ENCODE measurements at regions not wholly inside any gene's neighbourhood (a gene's known extent, or its start where the extent isn't known, plus 50 kb on each side); places are given as distances from the start of the nearest gene placed in this dataset.
A peak's percentile ranks its signal among the peaks of the same experiment; 100 is the strongest.
"Not testable (repeated sequence)": the region's sequence is repeated elsewhere in the genome, so short reads cannot be mapped to it uniquely, and the experiment has no call there.

DNA sequence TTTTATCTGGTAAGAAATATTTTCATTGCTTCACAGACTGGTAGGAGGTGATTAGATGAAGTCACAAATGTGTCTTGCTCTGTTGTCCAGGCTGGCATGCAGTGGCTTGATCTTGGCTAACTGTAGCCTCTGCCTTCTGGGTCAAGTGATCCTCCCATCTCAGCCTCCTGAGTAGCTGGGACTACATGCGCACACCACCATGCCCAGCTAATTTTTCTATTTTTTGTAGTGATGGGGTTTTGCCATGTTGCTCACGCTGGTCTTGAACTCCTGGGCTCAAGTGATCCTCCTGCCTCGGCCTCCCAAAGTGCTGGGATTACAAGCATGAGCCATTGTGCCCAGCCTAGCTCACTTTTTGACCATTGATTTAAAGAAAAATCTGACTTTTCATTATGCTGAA, 257.9 kb downstream of the GOLGA6L6 start:
- H3K27ac Mint-ChIP-seq, result not testable (repeated sequence)

DNA sequence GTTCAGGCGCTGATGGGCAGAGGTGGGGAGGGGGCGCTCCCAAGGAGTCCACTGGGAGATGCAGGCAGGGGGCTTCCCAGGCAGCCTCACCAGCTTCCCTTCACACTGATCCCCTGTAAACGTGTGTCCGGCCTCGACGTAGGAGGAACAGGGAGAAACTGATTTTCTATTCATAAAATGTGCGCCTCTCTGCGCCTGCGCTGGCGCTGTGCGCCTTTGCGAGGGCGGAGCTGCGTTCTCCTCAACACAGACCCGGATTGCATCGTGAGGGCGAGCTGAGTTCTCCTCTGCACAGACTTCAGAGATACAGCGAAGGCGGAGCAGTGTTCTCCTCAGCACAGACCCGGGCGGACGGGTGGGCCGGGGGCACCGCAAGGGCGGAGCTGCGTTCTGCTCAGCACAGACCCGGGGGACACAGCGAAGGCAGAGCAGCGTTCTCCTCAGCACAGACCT, 259.1 kb downstream of the GOLGA6L6 start:
- POLR2A ChIA-PET, result not testable (repeated sequence)

More for the DNA sequence above, 257.9 kb downstream of the GOLGA6L6 start:
- ATAC-seq, H3K4me1 Mint-ChIP-seq, H3K4me3 Mint-ChIP-seq, H3K9me3 Mint-ChIP-seq, H3K36me3 Mint-ChIP-seq, POLR2A ChIA-PET, H3K27me3 Mint-ChIP-seq: not testable (repeated sequence)
- peak in 1 of 10 donors; percentile 55 for DNase-seq

DNA sequence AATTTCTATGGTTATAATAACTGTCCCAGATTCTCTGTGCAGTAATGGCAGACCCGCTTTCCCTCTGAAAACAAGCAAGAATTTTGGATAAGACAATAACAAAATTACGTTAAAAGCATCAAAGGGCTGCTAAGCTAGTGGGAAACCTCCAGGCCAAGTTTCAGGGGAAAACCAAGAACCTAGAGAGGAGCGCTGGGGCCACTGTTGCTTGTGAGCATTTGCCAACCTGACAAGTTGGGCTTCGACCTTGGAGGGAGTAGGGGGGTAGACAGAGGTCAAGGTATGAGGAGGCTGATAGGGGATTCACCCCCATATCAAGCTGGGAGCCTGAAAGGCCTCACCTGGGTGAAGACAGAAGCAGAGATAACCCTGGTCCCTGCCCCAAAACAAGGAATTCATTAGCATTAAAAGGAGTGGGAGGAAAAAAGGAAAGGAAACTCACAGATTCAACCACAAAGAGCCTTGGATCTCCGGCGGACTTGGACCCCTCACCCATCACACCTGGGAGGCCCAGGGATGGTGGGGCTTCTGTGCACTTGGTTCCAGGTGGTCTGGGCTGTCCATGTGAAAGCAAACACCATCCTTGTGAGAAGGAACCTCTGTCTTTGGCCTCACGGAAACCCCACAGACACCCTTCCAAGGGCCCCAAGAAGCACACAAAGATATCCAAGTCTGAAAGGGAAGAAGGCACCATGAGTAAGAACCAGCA, 259.9 kb downstream of the GOLGA6L6 start:
- H3K4me1 Mint-ChIP-seq, H3K27me3 Mint-ChIP-seq, H3K36me3 Mint-ChIP-seq, POLR2A ChIA-PET, H3K9me3 Mint-ChIP-seq, H3K4me3 Mint-ChIP-seq, H3K27ac Mint-ChIP-seq, ATAC-seq: not testable (repeated sequence)
- DNase-seq, result peak in 1 of 10 donors; percentile 59

More for the DNA sequence above, 259.1 kb downstream of the GOLGA6L6 start:
- not testable (repeated sequence) for ATAC-seq, H3K4me1 Mint-ChIP-seq, H3K4me3 Mint-ChIP-seq, H3K27ac Mint-ChIP-seq, H3K27me3 Mint-ChIP-seq, H3K9me3 Mint-ChIP-seq, H3K36me3 Mint-ChIP-seq
- DNase-seq, result peak in 1 of 10 donors; percentile 64

DNA sequence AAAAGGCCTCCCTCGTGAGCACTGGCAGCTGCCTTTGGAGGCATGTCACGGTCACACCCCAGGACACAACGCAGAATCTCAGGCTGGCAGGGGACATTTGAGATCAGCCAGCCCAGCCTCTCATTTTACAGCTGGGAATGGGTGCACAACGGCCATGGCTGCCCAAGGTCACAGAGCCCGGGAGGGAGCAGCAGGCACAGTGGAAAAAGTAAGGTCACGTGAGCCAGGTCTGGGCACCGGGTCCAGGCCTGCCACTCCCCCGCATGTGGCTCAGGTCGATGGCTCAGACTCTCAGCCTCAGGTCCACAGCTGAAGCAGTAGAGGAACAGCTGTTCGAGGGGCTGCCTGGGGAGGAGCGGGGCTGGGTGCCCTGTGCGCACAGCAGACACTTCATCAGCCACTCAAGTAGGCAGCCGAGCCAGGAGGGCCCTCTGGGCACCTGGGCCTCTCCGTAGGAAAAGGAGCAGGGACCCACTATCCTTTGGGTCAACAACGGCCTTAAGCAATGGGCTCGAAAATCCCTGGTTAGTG, 260.6 kb downstream of the GOLGA6L6 start:
- POLR2A ChIA-PET, result no interaction called here
- no peak for ATAC-seq
- H3K4me3 Mint-ChIP-seq, result no peak overlapping the region

DNA sequence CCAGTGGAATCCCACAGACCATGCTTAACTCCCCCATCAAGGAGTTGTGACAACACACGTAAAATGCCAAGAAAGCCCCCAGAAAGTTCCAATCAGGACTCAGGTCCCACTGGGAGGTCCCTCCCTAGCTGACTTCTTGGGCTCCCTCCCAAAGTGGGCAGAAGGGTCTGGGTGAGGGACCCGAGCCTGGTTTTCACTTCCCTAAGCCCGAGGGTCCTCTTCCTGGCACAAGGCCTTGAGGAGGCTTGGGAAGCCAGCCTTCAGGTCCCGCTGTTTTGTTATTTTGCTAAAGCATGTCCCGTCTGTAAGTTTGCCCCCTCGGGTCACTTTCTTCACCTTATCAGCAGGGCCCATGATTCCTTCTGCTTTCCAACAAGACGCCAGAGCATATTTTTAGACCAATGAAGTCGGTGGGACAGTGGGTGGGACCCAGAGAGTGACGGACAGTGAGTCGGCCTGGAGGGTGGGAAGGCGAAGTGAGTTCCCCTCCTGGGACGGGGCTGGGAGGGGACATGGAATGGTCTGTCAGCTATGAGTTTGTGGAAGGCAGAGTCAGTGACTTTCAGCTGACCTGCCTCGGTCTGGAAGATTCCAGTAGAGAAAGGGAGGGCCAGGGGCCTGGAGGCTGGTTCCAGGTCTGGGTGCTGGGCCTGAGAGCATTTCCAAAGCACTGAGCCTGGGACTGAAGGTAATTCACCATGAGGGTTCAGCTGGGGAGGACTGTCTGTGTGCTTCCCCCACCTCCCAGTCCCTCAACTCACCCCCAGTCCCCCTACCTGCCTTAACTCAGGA, 261.3 kb downstream of the GOLGA6L6 start:
- not testable (repeated sequence) for H3K27ac Mint-ChIP-seq, ATAC-seq, H3K36me3 Mint-ChIP-seq

More for the DNA sequence above, 260.6 kb downstream of the GOLGA6L6 start:
- Mint-ChIP-seq H3K4me1 (no peaks in the 10 kb centered on the region), H3K27me3 (no peaks in the 10 kb centered on the region), H3K36me3 (no peaks in the 10 kb centered on the region), H3K9me3 (no peaks in the 10 kb centered on the region), H3K27ac (no peak overlapping the region)
- DNase-seq, result peak in 1 of 10 donors; percentile 60

DNA sequence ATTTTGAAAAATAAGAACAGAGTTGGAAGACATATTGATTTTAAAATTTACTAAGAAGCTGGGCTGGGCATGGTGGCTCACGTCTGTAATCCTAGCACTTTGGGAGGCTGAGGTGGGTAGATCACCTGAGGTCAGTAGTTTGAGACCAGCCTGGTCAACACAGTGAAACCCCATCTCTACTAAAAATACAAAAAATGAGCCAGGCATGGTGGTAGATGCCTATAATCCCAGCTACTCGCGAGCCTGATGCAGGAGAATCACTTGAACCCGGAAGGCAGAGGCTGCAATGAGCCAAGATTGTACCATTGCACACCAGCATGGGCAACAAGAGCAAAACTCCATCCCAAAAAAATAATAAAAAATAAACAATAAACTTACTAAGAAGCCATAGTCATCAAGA, 262.5 kb downstream of the GOLGA6L6 start:
- H3K36me3 Mint-ChIP-seq, H3K27ac Mint-ChIP-seq, H3K9me3 Mint-ChIP-seq, H3K27me3 Mint-ChIP-seq, ATAC-seq, DNase-seq, POLR2A ChIA-PET, H3K4me1 Mint-ChIP-seq, H3K4me3 Mint-ChIP-seq: not testable (repeated sequence)

More for the DNA sequence above, 261.3 kb downstream of the GOLGA6L6 start:
- H3K4me3 Mint-ChIP-seq, POLR2A ChIA-PET, H3K9me3 Mint-ChIP-seq, H3K4me1 Mint-ChIP-seq, H3K27me3 Mint-ChIP-seq: not testable (repeated sequence)
- DNase-seq, result peak in 1 of 10 donors; percentile 54

DNA sequence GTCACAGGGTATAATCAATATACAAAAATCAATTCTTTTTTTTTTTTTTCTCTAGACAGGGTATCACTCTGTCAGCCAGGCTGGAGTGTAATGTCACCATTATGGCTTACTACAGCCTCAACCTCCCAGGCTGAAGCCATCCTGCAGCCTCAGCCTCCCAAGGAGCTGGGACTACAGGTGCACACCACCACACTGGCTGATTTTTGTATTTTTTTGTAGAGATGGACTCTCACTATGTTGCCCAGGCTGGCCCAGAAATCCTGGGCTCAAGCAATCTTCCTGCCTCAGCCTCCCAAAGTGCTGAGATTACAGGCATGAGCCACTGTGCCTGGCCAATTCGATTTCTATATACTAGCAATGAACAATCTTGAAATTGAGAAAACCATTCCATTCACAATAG, 263.2 kb downstream of the GOLGA6L6 start:
- H3K27me3 Mint-ChIP-seq, POLR2A ChIA-PET, ATAC-seq, H3K9me3 Mint-ChIP-seq, H3K27ac Mint-ChIP-seq, H3K4me3 Mint-ChIP-seq, H3K4me1 Mint-ChIP-seq, H3K36me3 Mint-ChIP-seq: not testable (repeated sequence)
- DNase-seq, result peak in 1 of 10 donors; percentile 41

DNA sequence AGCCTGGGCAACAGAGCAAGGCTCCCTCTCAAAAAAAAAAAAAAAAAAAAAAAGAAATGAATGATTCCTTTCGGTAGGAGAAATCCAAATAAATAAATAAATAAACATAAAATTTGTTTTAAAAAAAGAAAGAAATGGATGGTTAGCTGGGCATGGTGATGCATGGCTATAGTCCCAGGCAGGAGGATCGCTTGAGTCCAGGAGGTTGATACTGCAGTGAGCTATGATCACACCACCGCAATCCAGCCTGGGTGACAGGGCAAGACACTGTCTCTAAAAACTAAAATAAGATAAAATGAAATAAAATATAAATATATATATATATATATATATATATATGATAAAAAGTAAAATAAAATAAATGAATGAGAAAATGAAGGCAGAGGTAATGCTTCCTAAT, 264.1 kb downstream of the GOLGA6L6 start:
- H3K36me3 Mint-ChIP-seq, H3K9me3 Mint-ChIP-seq, DNase-seq, ATAC-seq, H3K27ac Mint-ChIP-seq, H3K4me3 Mint-ChIP-seq, POLR2A ChIA-PET, H3K4me1 Mint-ChIP-seq, H3K27me3 Mint-ChIP-seq: not testable (repeated sequence)

DNA sequence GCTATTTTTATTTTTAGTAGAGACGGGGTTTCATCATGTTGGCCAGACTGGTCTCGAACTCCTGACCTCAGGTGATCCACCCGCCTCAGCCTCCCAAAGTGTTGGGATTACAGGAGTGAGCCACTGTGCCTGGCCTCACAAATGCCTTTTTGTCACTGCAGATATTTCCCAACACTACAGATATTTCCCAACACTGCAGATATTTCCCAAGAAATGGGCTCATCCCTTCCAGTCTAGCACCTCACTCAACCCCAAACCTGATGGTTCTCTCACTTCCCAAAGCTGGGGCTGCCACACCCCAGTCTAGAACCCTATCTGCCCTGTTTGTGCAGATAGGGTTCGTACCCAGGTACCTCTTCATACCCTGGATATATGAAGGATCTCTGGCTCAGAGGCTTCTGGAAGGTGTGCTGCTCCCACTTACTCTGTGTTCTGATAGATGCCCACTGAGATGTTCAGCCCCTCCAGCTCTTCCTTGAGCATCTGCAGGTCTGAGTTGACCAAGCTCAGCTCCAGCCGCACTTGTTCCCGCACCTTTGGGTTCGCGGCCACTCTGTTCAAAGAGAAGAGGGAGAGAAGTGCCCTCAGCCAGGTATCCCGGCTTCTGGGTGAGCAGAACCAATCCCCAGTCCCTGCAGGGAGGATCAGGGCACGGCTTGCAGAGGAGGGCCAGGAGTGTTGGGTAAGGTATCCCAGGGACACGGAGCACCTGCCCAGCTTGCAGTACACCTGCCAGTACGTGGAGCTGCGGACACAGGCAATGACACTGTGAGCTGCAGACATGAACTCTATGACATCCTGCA, 265.1 kb downstream of the GOLGA6L6 start:
- H3K36me3 Mint-ChIP-seq, H3K4me1 Mint-ChIP-seq, ATAC-seq, H3K27ac Mint-ChIP-seq, H3K27me3 Mint-ChIP-seq, POLR2A ChIA-PET, H3K4me3 Mint-ChIP-seq, H3K9me3 Mint-ChIP-seq: not testable (repeated sequence)
- peak in 1 of 10 donors; percentile 65 for DNase-seq

DNA sequence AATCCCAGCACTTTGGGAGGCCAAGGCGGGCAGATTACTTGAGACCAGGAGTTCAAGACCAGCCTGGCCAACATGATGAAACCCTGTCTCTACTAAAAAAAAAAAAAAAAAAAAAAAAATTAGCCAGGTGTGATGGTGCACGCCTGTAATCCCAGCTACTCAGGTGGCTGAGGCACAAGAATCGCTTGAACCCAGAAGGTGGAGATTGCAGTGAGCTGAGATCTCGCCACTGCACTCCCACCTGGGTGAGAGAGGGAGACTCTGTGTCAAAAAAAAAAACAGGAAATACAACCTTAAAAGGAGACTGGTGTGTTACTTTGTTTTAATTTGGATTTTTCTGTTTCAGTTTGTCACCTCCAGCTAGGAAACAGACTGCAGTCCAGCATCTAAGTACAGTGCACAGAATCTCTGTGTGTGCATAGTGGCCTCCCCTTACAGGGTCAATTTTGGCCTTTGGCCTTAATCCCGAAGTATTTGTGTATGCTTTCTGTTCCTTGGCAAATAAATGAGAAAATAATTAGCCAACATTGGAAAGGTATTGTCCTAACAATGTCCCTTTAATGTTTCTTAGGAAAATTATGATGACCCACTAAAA, 266.1 kb downstream of the GOLGA6L6 start:
- peak in 1 of 10 donors; percentile 38 for DNase-seq
- H3K4me1 Mint-ChIP-seq, H3K27me3 Mint-ChIP-seq, H3K27ac Mint-ChIP-seq, H3K36me3 Mint-ChIP-seq, POLR2A ChIA-PET, H3K4me3 Mint-ChIP-seq, H3K9me3 Mint-ChIP-seq, ATAC-seq: not testable (repeated sequence)

DNA sequence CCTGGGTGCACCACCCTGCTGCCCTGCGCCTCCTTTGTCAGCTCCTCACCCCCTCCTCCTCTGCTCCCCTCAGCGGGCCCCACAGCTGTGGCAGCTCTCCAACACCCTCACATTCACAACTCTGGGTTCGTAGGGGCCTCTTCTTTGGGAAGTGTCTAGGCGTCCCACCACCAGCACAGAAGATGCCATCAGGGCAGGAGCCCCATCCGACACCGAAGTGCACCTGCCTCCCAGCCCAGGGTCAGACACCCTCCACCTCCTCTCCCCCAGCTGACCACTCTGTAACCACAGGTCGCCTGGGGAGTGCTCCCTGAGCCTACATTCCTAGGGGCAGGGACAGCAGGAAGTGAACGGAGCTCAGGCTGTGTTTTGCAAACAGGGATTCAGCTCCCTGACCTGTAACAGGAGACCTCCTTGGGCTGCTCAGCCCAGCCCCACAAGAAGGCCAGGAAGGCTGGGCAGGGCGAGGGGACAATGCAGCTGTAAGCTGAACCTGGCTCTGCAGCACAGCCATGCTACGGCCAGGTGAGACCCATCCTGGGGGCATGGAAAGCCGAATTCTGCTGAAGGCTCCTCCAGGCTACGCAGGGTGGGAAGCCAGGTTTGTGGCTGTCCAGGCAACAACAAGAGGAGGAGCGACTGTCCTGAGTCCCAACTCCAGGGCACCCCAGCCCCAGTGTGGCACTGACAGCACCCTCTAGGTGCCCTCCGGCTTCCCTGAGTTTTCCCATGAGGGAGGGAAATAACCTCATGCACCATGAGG, 269.0 kb downstream of the GOLGA6L6 start:
- Mint-ChIP-seq H3K27me3 (no peaks in the 10 kb centered on the region), H3K4me3 (no peak overlapping the region), H3K4me1 (no peaks in the 10 kb centered on the region), H3K9me3 (no peaks in the 10 kb centered on the region), H3K27ac (no peak overlapping the region), H3K36me3 (no peaks in the 10 kb centered on the region)
- ATAC-seq (no peak), DNase-seq (no peak)
- POLR2A ChIA-PET, result no interaction called here

DNA sequence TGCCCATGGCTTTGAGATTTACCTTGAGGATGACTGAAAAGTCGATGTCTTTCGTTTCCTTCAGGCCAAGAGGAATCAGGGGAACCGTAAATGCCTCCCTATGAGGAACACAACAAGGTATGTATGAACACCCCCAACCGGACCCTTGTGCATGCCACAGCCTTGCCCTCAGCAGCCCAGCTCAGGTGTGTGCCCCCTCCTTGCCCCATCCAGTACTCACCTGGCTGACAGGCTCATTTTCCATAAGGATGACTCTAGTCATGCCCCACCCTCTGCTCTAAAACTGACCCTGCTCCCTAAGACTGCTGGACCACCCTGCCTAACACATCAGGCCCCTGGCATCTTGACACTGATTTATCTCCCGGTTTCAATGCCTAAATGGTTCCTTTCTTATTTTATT, 270.0 kb downstream of the GOLGA6L6 start:
- Mint-ChIP-seq H3K27me3 (no peaks in the 10 kb centered on the region), H3K4me3 (no peak overlapping the region)
- POLR2A ChIA-PET, result no interaction called here

More for the DNA sequence above, 270.0 kb downstream of the GOLGA6L6 start:
- ATAC-seq (no peak), DNase-seq (no peak)
- no peaks in the 10 kb centered on the region for H3K9me3 Mint-ChIP-seq
- no peak overlapping the region for H3K27ac Mint-ChIP-seq
- no peaks in the 10 kb centered on the region for H3K36me3 Mint-ChIP-seq
- no peaks in the 10 kb centered on the region for H3K4me1 Mint-ChIP-seq
